ENCODE measurements at regions not wholly inside any gene's neighbourhood (a gene's known extent, or its start where the extent isn't known, plus 50 kb on each side); places are given as distances from the start of the nearest gene placed in this dataset.

GRCh38 chr10:32148864-32149251 is 92.6 kb upstream of the KIF5B start:
- intact Hi-C loops (cut with micrococcal nuclease; ENCODE audit: unreplicated experiment) (loop anchor here (10.0 kb wide), 1 partner anchor 94 kb away; the partner anchor contains the start of gene KIF5B), in situ Hi-C loops (cut with HindIII; ENCODE audit: extremely low pct_ligation_motif_present, low pct_unique_long_range_greater_than_20kb) (no loop called here)
- no TSS peak for BruUV-seq (replicated peaks)
- no peaks in the 10 kb centered on the region for H3K79me2 ChIP-seq (ENCODE audit: insufficient read depth, low read length)
- H3K27ac ChIP-seq (ENCODE audit: extremely low read length, insufficient read depth, low read length): no peak overlapping the region
- H3K9me3 ChIP-seq (ENCODE audit: low read length): peaks cover 5% of the 10 kb centered on the region; the same call in 1 of the 2 replicates
- no peaks in the 10 kb centered on the region for H3K27me3 ChIP-seq (ENCODE audit: control insufficient read depth in 1 of 2, insufficient read depth in 2 of 2, low read length in 2 of 2)
- CTCF ChIA-PET (ENCODE audit: low intra/inter-chr PET ratio, low total read pairs): no interaction called here
- H2AFZ ChIP-seq (ENCODE audit: low read length): no peak overlapping the region
- TF ChIP-seq ZC3H13 (CRISPR knock-in tag; IDR thresholded peaks at IDR 0.05): no peak
- H3K36me3 ChIP-seq (replicated peaks in 1 of 2; ENCODE audit: control insufficient read depth in 1 of 2, insufficient read depth in 2 of 2, low read length in 2 of 2): no peaks in the 10 kb centered on the region
- no peak for FAIRE-seq
- no peak overlapping the region for H3K4me2 ChIP-seq (ENCODE audit: low read depth, low read length)
- H4K20me1 ChIP-seq (ENCODE audit: insufficient read depth, low read length): no peaks in the 10 kb centered on the region
- ATAC-seq: no peak
- POLR2A ChIA-PET: no interaction called here
- no peak overlapping the region for H3K4me3 ChIP-seq (replicated peaks in 1 of 3; ENCODE audit: insufficient read depth in 1 of 3, low read depth in 2 of 3, low read length in 3 of 3)
- H3K4me1 ChIP-seq (ENCODE audit: insufficient read depth, low read length): peaks cover 57% of the 10 kb centered on the region
- DNase-seq (ENCODE audit: low spot score): no peak
- WGBS (ENCODE audit: low lambda C conversion rate): 82% methylated on average over 4 of the region's 4 CpGs
- no peak overlapping the region for H3K9ac ChIP-seq (ENCODE audit: insufficient read depth, low read depth, low read length)

- Histone ChIP-seq H4K20me1 (ENCODE audit: insufficient read depth, low read length) (no peaks in the 10 kb centered on the region), H3K9me3 (ENCODE audit: low read length) (no peaks in the 10 kb centered on the region), H3K79me2 (ENCODE audit: insufficient read depth, low read length) (no peaks in the 10 kb centered on the region), H3K4me1 (ENCODE audit: insufficient read depth, low read length) (peaks cover 62% of the 10 kb centered on the region), H3K36me3 (replicated peaks in 1 of 2; ENCODE audit: control insufficient read depth in 1 of 2, insufficient read depth in 2 of 2, low read length in 2 of 2) (no peaks in the 10 kb centered on the region), H3K27ac (ENCODE audit: extremely low read length, insufficient read depth, low read length) (no peak overlapping the region), H3K9ac (ENCODE audit: insufficient read depth, low read depth, low read length) (no peak overlapping the region), H3K4me2 (ENCODE audit: low read depth, low read length) (no peak overlapping the region), H3K4me3 (replicated peaks in 1 of 3; ENCODE audit: insufficient read depth in 1 of 3, low read depth in 2 of 3, low read length in 3 of 3) (no peak overlapping the region), H2AFZ (ENCODE audit: low read length) (no peak overlapping the region), H3K27me3 (ENCODE audit: control insufficient read depth in 1 of 2, insufficient read depth in 2 of 2, low read length in 2 of 2) (no peaks in the 10 kb centered on the region)
- in situ Hi-C loops (cut with HindIII; ENCODE audit: extremely low pct_ligation_motif_present, low pct_unique_long_range_greater_than_20kb) (no loop called here), intact Hi-C loops (cut with micrococcal nuclease; ENCODE audit: unreplicated experiment) (loop anchor here (10.0 kb wide), 1 partner anchor 93 kb away; the partner anchor contains the start of gene KIF5B)
- no peak for DNase-seq (ENCODE audit: low spot score)
- WGBS (ENCODE audit: low lambda C conversion rate): 36% methylated on average over 1 of the region's 1 CpG
- TF ChIP-seq KLF13 (CRISPR knock-in tag; IDR thresholded peaks at IDR 0.05) (no peak), GLI4 (CRISPR knock-in tag; IDR thresholded peaks at IDR 0.05; ENCODE audit: borderline replicate concordance) (no peak), RFXAP (CRISPR knock-in tag; IDR thresholded peaks at IDR 0.05; ENCODE audit: borderline replicate concordance) (no peak), ARID2 (CRISPR knock-in tag; IDR thresholded peaks at IDR 0.05; ENCODE audit: borderline replicate concordance) (no peak), RNF2 (conservative IDR thresholded peaks at IDR 0.05; ENCODE audit: low read depth) (no peak), PAF1 (CRISPR knock-in tag; IDR thresholded peaks at IDR 0.05) (no peak), ZNF414 (CRISPR knock-in tag; IDR thresholded peaks at IDR 0.05) (no peak), FOXK1 (CRISPR knock-in tag; IDR thresholded peaks at IDR 0.05; ENCODE audit: borderline replicate concordance, low read depth) (no peak), ZNF275 (CRISPR knock-in tag; IDR thresholded peaks at IDR 0.05; ENCODE audit: borderline replicate concordance) (no peak), ZNF567 (CRISPR knock-in tag; IDR thresholded peaks at IDR 0.05; ENCODE audit: borderline replicate concordance) (no peak), ZFP41 (CRISPR knock-in tag; IDR thresholded peaks at IDR 0.05; ENCODE audit: borderline replicate concordance) (no peak), HOXD1 (CRISPR knock-in tag; IDR thresholded peaks at IDR 0.05) (no peak), ZNF205 (CRISPR knock-in tag; IDR thresholded peaks at IDR 0.05) (no peak), BORCS8-MEF2B (CRISPR knock-in tag; IDR thresholded peaks at IDR 0.05) (no peak), ZNF674 (CRISPR knock-in tag; IDR thresholded peaks at IDR 0.05; ENCODE audit: low read depth) (no peak), ZNF678 (CRISPR knock-in tag; IDR thresholded peaks at IDR 0.05) (no peak), SP4 (CRISPR knock-in tag; IDR thresholded peaks at IDR 0.05) (no peak), ZSCAN20 (CRISPR knock-in tag; IDR thresholded peaks at IDR 0.05; ENCODE audit: borderline replicate concordance) (no peak), RFX1 (IDR thresholded peaks at IDR 0.05) (no peak)
- no peak for ATAC-seq
- no peak for FAIRE-seq
- ChIA-PET CTCF (ENCODE audit: low intra/inter-chr PET ratio, low total read pairs) (no interaction called here), POLR2A (no interaction called here)
- BruUV-seq (replicated peaks): no TSS peak
Measured at GRCh38 chr10:32147730-32148129, 91.5 kb upstream of the KIF5B start.
